ENCODE measurements at regions not wholly inside any gene's neighbourhood (a gene's known extent, or its start where the extent isn't known, plus 50 kb on each side); places are given as distances from the start of the nearest gene placed in this dataset.

- H3K4me3 ChIP-seq (ENCODE audit: low read length), result no peak overlapping the region
- H3K9me3 ChIP-seq (replicated peaks; ENCODE audit: insufficient read depth, low read length), result no peaks in the 10 kb centered on the region
- no peaks in the 10 kb centered on the region for H3F3A ChIP-seq (ENCODE audit: insufficient read depth, low read length)
- no peak overlapping the region for H3K4me2 ChIP-seq (ENCODE audit: low read depth, low read length)
- H4K20me1 ChIP-seq (ENCODE audit: insufficient read depth, low read length), result no peaks in the 10 kb centered on the region
- no peak overlapping the region for H3K27ac ChIP-seq (ENCODE audit: low read length)
- H3K4me1 ChIP-seq (ENCODE audit: low read length), result peaks cover 3% of the 10 kb centered on the region
- H3K27me3 ChIP-seq (replicated peaks; ENCODE audit: insufficient read depth, low read length), result no peaks in the 10 kb centered on the region
- H3K9me2 ChIP-seq (replicated peaks; ENCODE audit: insufficient read depth, low read length), result no peaks in the 10 kb centered on the region
- no peaks in the 10 kb centered on the region for H3K36me3 ChIP-seq (replicated peaks; ENCODE audit: insufficient read depth, low read length)
- no peak overlapping the region for H2AFZ ChIP-seq (ENCODE audit: low read length)
- H3K9ac ChIP-seq (ENCODE audit: low read length), result no peak overlapping the region
- TF ChIP-seq EZH2 (optimal IDR thresholded peaks at IDR 0.05; ENCODE audit: low read depth, low read length) (no peak), CTCF (IDR thresholded peaks at IDR 0.05; ENCODE audit: low read length) (no peak), EZH2phosphoT487 (IDR thresholded peaks at IDR 0.05; ENCODE audit: low read length) (no peak)
- H3K79me2 ChIP-seq (ENCODE audit: low read length), result no peaks in the 10 kb centered on the region
- peak; percentile 11 for DNase-seq
Observed at GRCh38 chr20:51216850-51217249, 193.9 kb upstream of the KCNG1 start.

GRCh38 chr20:51212816-51213215, 189.9 kb upstream of the KCNG1 start:
- no peaks in the 10 kb centered on the region for H3K9me2 ChIP-seq (replicated peaks; ENCODE audit: insufficient read depth, low read length)
- no peak for TF ChIP-seq CTCF (IDR thresholded peaks at IDR 0.05; ENCODE audit: low read length)
- TF ChIP-seq EZH2 (optimal IDR thresholded peaks at IDR 0.05; ENCODE audit: low read depth, low read length), result no peak
- TF ChIP-seq EZH2phosphoT487 (IDR thresholded peaks at IDR 0.05; ENCODE audit: low read length), result no peak
- H3K9me3 ChIP-seq (replicated peaks; ENCODE audit: insufficient read depth, low read length), result no peaks in the 10 kb centered on the region
- no peaks in the 10 kb centered on the region for H3K27me3 ChIP-seq (replicated peaks; ENCODE audit: insufficient read depth, low read length)
- no peaks in the 10 kb centered on the region for H4K20me1 ChIP-seq (ENCODE audit: insufficient read depth, low read length)
- no peak overlapping the region for H2AFZ ChIP-seq (ENCODE audit: low read length)
- no peak overlapping the region for H3K27ac ChIP-seq (ENCODE audit: low read length)
- H3K4me2 ChIP-seq (ENCODE audit: low read depth, low read length), result no peak overlapping the region
- no peak for DNase-seq
- no peak overlapping the region for H3K4me3 ChIP-seq (ENCODE audit: low read length)
- no peak overlapping the region for H3K9ac ChIP-seq (ENCODE audit: low read length)
- H3K4me1 ChIP-seq (ENCODE audit: low read length), result peaks cover 35% of the 10 kb centered on the region
- H3K79me2 ChIP-seq (ENCODE audit: low read length), result no peaks in the 10 kb centered on the region
- H3F3A ChIP-seq (ENCODE audit: insufficient read depth, low read length), result 0 out of 2 replicates have a peak, but pooled peaks cover 5% of the 10 kb centered on the region
- no peaks in the 10 kb centered on the region for H3K36me3 ChIP-seq (replicated peaks; ENCODE audit: insufficient read depth, low read length)

GRCh38 chr20:51211191-51211590, 188.3 kb upstream of the KCNG1 start:
- Histone ChIP-seq H3K4me2 (ENCODE audit: low read depth, low read length) (peak overlapping the region; percentile 43), H3K4me3 (ENCODE audit: low read length) (no peak overlapping the region), H3K27me3 (replicated peaks; ENCODE audit: insufficient read depth, low read length) (no peaks in the 10 kb centered on the region), H3K9ac (ENCODE audit: low read length) (peak overlapping the region; percentile 8; the same call in 1 of the 2 replicates), H3K9me2 (replicated peaks; ENCODE audit: insufficient read depth, low read length) (no peaks in the 10 kb centered on the region), H3K79me2 (ENCODE audit: low read length) (no peaks in the 10 kb centered on the region), H3F3A (ENCODE audit: insufficient read depth, low read length) (0 out of 2 replicates have a peak, but pooled peaks cover 5% of the 10 kb centered on the region), H3K4me1 (ENCODE audit: low read length) (peaks cover 40% of the 10 kb centered on the region), H2AFZ (ENCODE audit: low read length) (0 out of 2 replicates have a peak overlapping the region, but pooled peaks have one; percentile 14), H4K20me1 (ENCODE audit: insufficient read depth, low read length) (no peaks in the 10 kb centered on the region), H3K36me3 (replicated peaks; ENCODE audit: insufficient read depth, low read length) (no peaks in the 10 kb centered on the region), H3K9me3 (replicated peaks; ENCODE audit: insufficient read depth, low read length) (no peaks in the 10 kb centered on the region), H3K27ac (ENCODE audit: low read length) (peak overlapping the region; percentile 65; the same call in 1 of the 2 replicates)
- peak; percentile 37 for DNase-seq
- TF ChIP-seq EZH2 (optimal IDR thresholded peaks at IDR 0.05; ENCODE audit: low read depth, low read length) (no peak), CTCF (IDR thresholded peaks at IDR 0.05; ENCODE audit: low read length) (no peak), EZH2phosphoT487 (IDR thresholded peaks at IDR 0.05; ENCODE audit: low read length) (no peak)
